ENCODE measurements at regions not wholly inside any gene's neighbourhood (a gene's known extent, or its start where the extent isn't known, plus 50 kb on each side); places are given as distances from the start of the nearest gene placed in this dataset.
"Not testable (repeated sequence)": the region's sequence is repeated elsewhere in the genome, so short reads cannot be mapped to it uniquely, and the experiment has no call there.

DNA sequence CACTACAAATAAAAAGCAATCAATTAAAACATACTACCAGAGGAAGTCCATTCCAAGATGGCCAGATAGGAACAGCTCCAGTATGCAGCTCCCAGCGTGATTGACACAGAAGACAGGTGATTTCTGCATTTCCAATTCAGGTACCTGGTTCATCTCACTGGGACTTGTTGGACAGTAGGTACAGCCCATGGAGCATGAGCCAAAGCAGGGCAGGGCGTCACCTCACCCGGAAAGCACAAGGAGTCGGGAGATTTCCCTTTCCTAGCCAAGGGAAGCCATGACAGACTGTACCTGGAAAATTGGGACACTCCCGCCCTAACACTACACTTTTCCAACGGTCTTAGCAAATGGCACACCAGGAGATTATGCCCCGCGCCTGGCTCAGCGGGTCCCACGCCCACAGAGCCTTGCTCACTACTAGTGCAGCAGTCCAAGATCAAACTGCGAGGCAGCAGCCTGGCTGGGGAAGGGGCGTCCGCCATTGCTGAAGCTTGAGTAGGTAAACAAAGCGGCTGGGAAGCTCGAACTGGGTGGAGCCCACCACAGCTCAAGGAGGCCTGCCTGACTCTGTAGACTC is 106.0 kb downstream of the BUD13 start:
- not testable (repeated sequence) for DNase-seq (ENCODE audit: low read depth in 2 of 2)

DNA sequence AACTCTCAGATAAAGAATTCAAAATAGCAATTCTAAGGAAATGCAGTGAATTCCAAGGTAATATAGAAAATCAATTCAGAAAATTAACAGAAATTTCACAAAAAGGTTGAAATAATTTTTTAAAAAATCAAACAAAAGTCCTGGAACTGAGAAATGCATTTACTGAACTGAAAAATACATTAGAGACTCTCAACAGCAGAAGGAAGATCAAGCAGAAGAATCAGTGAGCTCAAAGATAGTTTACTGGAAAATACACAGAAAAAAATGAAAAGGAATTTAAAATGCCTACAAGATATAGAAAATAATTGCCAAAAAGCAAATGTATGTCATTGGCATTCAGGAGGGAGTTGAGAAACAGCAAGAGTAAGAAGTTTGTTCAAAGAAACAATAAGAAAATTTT is 107.3 kb downstream of the BUD13 start:
- DNase-seq (ENCODE audit: low read depth in 2 of 2), result no peak

DNA sequence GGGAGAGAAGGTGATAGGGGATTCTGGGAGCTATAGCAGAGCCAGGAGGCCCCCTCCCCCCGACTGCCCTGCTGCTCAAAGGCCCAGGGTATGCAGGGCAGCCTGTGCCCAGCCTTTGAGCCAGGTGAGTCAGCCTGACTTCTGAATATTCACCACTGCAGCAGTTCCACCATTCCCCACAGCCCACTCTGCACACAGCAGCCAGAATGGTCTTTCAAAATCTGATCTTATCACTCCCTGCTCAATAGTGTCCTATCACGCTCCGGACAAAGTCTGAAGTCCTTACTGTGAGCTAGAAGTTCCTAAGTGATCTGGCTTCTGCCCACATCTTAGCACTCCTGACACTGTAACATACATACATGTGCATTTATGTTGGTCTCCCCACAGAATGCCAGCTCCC is 111.7 kb downstream of the BUD13 start:
- DNase-seq (ENCODE audit: low read depth in 2 of 2), result no peak

DNA sequence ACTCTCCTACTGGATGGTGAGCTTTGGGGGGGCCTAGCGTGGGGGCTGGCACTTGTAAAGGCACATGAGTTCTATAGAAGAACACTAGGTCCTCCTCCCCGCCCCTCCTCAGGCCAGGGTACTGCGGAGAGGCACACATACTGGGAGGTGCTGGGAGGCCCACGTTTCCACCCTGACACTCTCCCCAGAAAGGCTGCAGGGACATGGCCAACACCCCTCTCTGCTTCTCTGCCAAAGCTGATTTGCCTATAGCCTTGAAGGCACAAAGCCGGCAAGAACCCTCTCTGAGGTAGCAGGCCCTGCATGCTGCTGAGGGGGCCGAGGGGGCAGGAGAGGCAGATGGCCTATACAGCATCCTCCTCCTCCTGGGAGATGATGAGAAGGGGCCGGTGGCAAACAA is 112.8 kb downstream of the BUD13 start:
- no peak for DNase-seq (ENCODE audit: low read depth in 2 of 2)

DNA sequence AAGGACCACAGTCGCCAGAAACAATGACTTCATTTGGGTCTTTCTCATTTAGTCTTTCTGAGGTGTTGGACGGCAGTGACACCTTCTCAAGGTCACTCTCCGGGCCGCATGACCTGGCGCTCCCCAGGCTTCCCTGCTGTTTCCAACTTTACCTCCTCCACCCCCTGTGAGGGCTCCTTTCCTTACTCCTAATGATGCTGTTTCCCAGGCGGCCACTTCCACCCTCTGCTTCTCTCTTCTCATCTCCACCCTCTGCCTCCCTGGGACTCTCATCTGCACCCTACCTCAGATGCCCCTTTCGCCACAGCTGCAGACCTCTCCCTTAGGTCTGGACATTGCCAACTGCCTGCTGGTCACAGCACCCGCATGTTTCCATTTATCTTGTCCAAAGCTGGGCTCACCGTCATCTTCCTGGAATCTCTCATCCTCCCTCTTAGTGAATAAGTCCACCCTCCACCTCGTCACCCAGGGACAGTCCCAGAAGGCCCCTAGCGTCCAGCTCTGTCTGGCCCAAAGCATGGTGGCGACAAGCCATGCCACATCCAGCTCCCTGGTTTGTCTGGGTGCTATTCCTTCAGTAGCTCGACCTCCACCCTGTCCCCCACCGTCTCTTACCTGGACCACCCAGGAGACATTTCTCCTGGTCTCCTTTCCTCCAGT is 113.8 kb downstream of the BUD13 start:
- no peak for DNase-seq (ENCODE audit: low read depth in 2 of 2)

DNA sequence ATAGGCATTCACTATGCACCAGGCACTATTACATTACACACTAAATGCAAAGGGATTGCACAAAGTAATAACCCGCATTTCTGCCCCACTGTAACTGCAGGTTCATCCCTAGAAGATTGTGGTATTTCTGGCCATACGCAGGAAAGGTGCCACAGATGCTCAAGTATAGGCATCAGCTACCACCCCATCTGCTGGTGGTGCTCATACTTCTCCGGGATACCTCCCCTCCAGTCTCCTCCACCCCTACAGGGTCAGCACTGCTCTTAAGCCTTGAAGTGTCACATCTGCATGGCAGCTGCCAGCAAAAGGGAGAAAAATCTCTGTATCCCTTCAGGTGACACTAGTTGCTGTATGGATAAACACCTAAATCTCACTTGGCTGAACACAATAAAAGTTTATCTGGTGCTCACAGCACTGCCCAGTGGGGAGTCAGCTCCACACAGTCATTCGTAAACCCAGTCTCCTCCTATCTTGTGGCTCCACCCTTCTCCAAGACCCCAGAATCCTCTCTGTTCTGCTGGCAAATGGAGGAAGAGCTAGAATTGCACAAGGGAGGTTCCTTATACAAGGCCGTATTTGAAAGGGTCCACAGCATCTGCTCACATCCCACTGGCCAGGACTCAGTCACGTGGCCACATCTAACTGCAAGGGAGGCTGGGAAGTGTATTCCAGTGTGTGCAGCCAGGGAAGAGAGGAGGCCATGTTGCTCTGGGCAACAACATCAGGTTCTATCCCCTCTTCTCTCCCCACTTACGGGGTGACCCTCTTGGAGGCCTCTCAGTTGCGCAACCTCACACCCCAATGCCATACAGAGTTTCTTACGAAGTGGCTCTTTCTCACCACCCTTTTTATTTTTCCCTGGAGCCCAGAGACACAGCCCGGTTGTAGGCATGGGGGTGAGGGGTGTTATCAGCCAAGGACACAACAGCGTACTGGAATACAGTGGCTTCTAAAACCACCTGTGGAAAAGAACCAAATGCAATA is 114.7 kb downstream of the BUD13 start:
- no peak for DNase-seq (ENCODE audit: low read depth in 2 of 2)

DNA sequence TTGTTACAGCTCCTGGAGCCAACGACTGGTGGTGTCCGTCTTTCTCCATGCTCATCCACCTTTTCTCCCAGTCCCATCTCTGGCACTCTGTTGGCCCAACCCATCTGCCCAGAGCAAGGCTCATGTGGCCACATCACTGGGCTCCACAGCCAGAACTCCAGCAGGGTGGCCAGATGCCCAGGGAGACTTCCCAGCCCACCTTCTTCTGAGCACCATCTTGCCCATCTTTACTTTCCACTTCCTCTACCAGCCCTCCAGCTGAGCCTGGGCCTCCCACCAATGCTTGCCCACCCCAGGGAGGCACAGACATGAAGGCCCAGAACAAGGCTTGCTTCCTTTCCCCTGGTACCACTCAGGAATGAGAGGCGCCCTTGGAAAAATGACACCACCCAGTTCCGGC is 116.8 kb downstream of the BUD13 start:
- no peak for DNase-seq (ENCODE audit: low read depth in 2 of 2)

DNA sequence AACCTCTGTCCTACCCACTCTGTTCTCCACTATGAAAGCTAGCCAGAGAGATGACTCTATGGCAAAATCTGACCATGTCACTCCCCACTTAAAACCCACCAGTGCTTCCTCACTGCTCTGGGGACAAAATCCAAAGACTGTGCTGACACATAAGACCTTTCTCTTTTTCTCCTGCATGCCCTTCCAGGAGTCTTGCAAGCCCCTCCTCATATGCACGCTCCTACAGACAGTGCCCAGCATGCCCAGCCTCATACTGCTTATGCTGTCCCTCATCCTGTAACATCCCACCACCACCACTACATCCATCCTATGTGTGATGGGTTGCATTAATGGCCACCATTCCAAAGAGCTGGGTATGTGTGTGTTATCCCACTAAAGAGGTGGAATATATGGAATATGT is 118.3 kb downstream of the BUD13 start:
- DNase-seq (ENCODE audit: low read depth in 2 of 2), result no peak

DNA sequence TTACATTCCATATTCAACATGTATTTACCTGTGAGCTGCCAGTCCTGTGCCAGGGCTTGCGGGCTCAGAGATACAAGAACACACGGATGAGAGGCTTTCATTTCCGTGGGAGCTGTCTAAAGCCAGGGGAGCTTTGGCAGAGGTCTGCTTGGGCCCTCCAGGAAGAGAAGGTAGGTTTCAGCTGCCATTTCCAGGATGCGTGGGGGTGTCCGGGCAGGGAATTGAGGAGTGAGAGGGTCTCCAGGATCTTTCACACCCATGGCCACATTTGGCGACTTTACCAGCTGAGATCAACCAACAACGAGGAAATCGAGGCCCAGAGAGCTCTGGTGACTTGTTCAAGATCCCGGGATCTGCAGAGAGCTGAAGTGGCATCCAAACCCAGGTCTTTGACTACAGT is 119.6 kb downstream of the BUD13 start:
- no peak for DNase-seq (ENCODE audit: low read depth in 2 of 2)

DNA sequence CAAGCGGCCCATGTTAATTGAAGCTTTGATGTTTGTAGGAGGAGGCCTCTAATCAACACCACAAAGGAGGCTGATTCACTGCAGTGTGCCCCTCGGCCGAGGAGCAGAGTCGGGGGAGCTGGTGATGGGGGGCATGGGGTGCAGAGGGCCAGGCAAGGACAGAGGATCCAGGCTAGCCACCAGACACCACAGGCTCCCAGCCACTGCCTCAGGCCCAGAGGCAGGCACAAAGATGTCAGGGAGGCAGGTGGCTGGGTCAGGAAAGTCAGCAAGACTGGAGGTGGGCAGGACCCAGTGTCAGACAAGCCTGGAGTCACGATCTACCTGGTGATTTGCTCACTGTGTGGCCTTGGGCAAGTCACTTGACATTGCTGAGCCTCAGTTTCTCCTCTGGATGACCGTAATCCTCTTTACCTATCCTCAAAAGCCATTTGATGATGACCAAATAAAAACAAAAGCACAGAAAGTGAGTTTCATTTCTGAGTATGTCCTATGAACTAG is 121.0 kb downstream of the BUD13 start:
- no peak for DNase-seq (ENCODE audit: low read depth in 2 of 2)

DNA sequence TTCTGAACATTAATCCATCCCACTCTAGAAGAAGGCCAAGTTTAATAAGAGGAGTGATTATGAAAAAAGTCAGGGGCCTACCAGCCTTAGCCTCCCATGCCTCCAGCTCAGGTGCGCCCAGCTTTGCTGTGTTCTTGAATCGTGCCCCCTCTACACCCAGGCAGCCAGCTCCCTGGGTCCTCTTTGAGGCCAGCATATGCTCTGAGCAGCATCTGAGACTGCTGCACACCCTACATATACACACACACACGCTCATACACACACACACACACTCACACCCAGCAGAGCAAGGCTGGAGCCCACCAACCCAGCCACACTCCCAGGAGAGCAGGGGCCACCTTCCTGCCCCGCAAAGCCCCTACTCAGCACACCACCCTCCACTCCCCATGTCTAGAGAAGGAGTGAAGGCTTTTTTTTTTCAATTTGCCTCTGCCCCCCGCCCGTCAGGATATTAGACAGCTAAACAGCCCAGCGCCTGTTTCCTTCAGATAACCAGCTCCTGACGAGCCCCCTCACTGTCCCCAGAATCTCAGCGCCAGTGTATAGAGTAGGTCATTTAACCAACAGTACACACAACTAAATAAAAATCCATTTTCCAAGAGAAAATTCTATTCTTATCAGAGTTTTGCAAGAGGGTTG is 121.6 kb downstream of the BUD13 start:
- no peak for DNase-seq (ENCODE audit: low read depth in 2 of 2)

DNA sequence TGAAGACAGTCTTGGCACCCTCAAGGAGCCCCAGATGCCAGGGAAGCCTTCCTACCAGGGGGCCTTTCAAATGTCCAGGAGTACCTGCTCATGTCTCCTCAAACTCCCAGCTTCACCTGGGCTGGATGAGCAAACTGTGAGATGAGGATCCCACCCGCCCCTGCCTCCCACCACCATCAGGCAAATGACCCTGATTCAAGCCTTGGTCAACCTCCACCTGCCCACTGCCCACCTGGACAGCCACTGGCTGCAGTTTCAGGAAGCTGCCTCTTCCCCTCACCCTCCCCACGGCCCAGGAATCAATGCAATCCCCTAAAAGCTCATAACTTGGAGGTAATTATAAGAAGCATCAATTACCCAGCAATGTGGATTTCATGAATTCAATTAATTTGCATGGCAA is 122.7 kb downstream of the BUD13 start:
- DNase-seq (ENCODE audit: low read depth in 2 of 2), result no peak

DNA sequence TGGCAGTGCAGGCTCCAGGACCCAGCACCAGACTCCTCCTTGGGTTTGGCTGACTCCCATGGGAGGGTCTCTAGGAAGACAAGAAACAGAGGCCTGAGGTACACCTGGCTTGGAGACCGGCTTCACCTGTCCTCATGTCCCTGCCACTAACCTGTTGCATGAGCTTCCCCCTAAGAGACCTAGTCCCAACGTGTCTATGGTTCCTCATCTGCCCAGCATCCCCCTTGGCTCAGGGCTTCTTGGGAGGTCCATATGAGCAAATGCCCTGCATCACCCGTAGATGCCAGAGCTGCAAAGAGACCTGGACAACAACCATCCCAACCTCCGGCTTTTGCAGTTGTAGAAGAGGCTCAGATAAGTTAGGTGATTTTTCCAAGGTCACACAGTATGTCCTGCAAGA is 123.5 kb downstream of the BUD13 start:
- no peak for DNase-seq (ENCODE audit: low read depth in 2 of 2)

DNA sequence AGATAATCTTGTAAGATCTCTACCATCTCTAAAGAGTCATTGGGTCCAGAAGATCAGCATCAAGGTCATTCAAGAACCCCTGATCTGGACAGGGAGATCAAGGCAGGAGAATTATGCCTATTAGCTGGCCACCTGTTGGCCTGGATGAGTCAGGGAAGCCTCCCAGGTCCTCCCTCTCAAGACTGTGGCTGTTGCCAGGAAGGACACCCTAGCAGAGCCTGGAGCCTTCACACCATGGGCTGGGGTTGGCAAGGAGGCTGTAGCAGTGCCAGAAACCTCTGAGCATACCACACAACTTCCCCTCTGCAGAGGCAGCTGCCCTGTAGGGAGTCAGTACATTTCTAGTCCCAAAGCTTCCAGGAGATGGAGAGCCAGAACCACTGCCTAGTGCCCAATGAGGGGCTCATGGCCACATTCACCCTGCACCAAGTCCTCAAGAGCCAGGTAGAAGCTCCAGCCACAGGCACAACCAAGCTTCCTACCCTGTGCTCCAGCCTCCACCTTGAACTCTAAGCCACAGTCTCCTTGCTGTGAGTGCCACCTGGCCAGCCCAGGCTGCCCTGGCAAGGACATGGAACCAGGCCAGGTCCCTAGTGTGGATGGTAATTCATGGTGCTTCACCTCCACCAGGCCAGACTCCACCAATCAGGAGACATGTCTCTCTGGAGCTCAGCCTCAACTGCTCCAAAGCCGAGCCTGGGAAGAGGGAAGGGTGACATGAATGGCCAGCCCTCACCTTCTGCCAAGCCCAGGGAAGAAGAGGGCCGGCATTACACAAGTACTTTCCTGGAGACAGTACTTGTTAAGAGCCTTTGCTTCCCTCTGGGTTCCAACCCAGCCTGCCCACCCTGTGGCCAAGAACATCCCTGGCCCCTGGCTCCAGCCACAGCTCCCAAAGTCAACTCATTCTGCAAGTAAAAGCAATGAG is 124.3 kb downstream of the BUD13 start:
- no peak for DNase-seq (ENCODE audit: low read depth in 2 of 2)

DNA sequence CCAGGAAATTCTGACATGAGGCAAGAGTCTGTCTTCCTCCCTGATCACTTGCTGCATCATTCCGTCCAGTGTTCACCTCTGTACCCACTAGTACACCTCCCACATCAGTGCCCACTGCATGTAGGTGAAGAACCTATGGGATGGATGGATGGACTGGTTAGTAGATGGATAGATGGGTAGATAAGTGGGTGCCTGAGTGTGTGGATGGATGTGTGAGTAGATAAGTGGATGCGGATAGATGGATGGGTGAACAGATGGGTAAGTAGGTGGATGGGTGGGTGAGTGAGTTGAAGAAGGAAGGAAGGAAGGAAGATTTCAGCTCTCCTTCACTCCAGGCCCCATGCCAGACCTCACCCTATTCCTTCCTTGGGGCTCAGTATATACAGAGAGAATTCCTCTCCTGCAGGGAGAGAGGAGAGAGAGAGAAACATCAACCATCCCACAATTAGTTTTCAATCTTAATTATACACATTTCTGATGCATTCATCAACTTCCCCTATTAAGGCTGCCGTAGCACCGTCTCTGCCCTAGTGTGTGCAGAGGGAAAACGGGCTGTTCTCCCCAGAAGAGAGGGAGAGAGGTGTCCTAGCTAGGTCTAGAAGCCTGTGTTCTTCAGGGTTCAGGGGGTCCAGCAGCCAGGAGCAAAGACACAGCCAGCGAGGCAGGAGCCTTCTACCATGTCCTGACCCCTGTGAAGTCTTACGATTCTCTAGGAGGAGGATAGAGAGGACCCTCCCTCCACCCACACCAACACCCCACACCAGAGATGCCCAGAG is 125.3 kb downstream of the BUD13 start:
- DNase-seq (ENCODE audit: low read depth in 2 of 2), result no peak

DNA sequence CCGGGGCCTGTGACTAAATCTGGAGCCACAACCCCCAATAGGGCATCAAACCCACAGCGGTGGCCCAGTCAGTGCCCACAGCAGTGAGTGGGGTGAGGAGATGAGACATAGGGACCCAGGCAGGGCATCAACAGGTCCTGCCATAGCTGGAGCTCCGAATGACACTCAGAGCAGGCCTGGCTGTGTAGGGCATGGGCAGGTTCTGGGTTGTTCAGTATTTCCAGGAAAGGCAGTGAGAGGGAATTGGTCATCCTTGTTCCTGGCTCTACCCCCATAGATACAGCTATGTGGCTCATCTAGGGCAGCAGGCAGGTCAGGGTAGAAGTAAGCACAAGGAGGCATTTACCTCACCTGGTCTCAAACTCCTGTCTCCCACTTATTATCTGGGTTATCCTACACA is 126.6 kb downstream of the BUD13 start:
- no peak for DNase-seq (ENCODE audit: low read depth in 2 of 2)

DNA sequence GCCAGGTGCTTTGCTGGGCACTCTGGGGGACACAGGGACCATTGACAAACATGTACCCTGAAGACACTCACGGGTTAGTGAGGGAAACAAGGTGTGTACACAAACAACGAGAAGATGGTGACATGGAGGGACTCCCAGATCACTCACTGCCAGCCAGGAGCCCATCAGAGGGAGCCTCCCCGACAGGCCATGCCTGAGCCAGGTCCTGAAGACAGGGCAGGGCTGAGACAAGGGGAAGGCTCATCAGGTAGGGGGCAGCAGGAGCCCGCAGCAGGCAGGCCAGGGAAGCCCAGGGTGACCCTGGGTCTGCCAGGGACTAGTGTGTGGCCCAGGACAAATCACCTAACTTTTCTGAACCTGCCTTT is 127.9 kb downstream of the BUD13 start:
- no peak for DNase-seq (ENCODE audit: low read depth in 2 of 2)

DNA sequence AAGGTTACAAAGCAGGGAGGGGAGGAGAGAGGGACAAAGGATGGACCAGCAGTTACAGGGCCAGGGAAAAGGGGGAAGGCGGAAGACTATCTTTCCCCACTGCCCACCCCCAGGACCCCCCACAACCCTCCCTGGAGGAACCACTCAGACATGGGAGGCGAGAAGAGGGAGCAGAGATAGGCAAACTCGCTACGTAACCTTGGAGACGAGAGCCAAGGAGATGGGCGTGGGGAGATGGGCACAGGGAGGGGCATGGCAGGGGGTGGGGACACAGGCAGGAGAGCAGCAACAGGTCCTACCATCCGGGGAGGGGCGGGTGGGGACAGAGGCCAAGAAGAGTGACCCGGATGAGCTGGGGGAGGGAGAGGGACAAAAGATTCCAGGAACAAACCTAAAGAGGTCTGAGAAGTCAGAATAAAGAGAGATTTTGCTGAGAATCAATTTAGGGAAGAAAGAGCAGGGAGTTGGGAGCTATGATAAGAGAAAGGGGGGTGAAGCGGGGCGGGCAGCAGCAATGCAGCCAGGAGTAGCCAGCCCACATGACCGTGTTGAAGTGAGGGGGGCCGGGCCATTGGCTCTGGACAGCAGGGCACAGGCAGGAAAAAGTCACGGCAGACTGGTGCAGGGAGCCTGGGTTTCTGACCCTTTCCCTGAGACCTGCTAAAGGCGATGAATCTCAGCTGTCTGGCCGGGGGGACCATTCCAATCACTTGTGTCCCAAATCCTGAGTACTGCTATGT is 128.4 kb downstream of the BUD13 start:
- no peak for DNase-seq (ENCODE audit: low read depth in 2 of 2)

DNA sequence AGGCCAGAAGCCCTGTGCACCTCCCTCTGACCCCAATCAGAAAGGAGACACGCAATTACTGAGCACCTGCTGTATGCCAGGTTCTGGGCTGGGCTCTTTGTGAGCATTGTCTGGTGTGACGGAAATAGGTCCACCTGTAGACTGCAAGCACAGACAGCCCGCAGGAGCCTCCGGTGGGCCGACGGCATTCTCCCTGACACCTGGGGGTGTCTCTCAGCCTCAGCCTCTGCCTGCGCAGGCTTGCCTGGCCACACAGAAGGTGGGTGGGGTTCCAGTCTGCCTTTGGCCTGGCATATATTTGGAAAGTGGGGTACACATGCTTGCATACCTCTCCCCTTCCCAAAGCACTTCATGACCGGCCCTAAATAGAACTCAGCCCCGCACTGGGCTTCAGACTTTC is 129.3 kb downstream of the BUD13 start:
- DNase-seq (ENCODE audit: low read depth in 2 of 2), result no peak

DNA sequence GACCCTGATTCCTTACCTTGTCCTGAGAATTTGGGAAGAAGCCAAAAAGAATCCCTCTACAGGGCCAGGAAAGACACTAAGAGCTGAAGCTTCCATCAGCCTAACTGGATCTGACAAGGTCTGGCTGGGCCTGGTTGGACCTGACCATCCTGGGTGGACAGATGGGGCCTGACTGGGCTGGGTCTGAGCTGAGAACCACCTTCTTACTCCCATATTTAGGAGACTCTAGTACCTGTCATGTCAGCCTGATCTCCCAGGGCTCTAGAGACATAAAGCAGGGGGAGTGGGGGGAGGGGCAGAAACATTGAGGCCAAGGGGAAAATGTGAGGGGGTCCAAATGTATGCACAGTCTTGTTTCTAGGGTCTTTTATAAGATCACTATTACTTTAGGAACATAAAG is 129.9 kb downstream of the BUD13 start:
- no peak for DNase-seq (ENCODE audit: low read depth in 2 of 2)

Data from stimulated activated CD4-positive, alpha-beta T cell treated with anti-CD3 and anti-CD28 coated beads, Interleukin-1b, Interleukin-23, amount 100 ng/mL, for 4 hours (primary cell).